ENCODE measurements at regions not wholly inside any gene's neighbourhood (a gene's known extent, or its start where the extent isn't known, plus 50 kb on each side); places are given as distances from the start of the nearest gene placed in this dataset.
A peak's percentile ranks its signal among the peaks of the same experiment; 100 is the strongest.
"Not testable (repeated sequence)": the region's sequence is repeated elsewhere in the genome, so short reads cannot be mapped to it uniquely, and the experiment has no call there.

- Mint-ChIP-seq H3K27me3 (ENCODE audit: low read depth) (peaks cover 7% of the 10 kb centered on the region), H3K27ac (no peak overlapping the region), H3K9me3 (no peaks in the 10 kb centered on the region), H3K4me3 (ENCODE audit: low read depth) (no peak overlapping the region), H3K4me1 (ENCODE audit: low read depth) (no peaks in the 10 kb centered on the region), H3K36me3 (ENCODE audit: low read depth) (no peaks in the 10 kb centered on the region)
- no peak for DNase-seq (ENCODE audit: low spot score)
- intact Hi-C loops (cut with micrococcal nuclease) = no loop called here
Observed at GRCh38 chr7:65453341-65454030, 79.8 kb downstream of the ZNF92 start.

- Mint-ChIP-seq H3K4me3 (ENCODE audit: low read depth) (no peak overlapping the region), H3K9me3 (no peaks in the 10 kb centered on the region), H3K36me3 (ENCODE audit: low read depth) (no peaks in the 10 kb centered on the region), H3K4me1 (ENCODE audit: low read depth) (no peaks in the 10 kb centered on the region), H3K27me3 (ENCODE audit: low read depth) (peaks cover 7% of the 10 kb centered on the region), H3K27ac (no peak overlapping the region)
- intact Hi-C loops (cut with micrococcal nuclease) = no loop called here
- no peak for DNase-seq (ENCODE audit: low spot score)
Observed at GRCh38 chr7:65454469-65454868, 80.8 kb downstream of the ZNF92 start.

GRCh38 chr7:65455050-65455449 lies 81.4 kb downstream of the ZNF92 start:
- H3K4me1 Mint-ChIP-seq (ENCODE audit: low read depth); DNase-seq (ENCODE audit: low spot score); H3K27ac Mint-ChIP-seq; H3K9me3 Mint-ChIP-seq; H3K36me3 Mint-ChIP-seq (ENCODE audit: low read depth); H3K4me3 Mint-ChIP-seq (ENCODE audit: low read depth); intact Hi-C loops (cut with micrococcal nuclease); H3K27me3 Mint-ChIP-seq (ENCODE audit: low read depth): not testable (repeated sequence)

- peaks cover 7% of the 10 kb centered on the region for H3K27me3 Mint-ChIP-seq (ENCODE audit: low read depth)
- no peak overlapping the region for H3K27ac Mint-ChIP-seq
- DNase-seq (ENCODE audit: low spot score) = no peak
- no peaks in the 10 kb centered on the region for H3K4me1 Mint-ChIP-seq (ENCODE audit: low read depth)
- intact Hi-C loops (cut with micrococcal nuclease) = no loop called here
- H3K9me3 Mint-ChIP-seq = no peaks in the 10 kb centered on the region
- no peak overlapping the region for H3K4me3 Mint-ChIP-seq (ENCODE audit: low read depth)
- no peaks in the 10 kb centered on the region for H3K36me3 Mint-ChIP-seq (ENCODE audit: low read depth)
Observed at GRCh38 chr7:65457705-65458104, 84.0 kb downstream of the ZNF92 start.

GRCh38 chr7:65459438-65459837 lies 85.8 kb downstream of the ZNF92 start:
- Mint-ChIP-seq H3K4me1 (ENCODE audit: low read depth) (no peaks in the 10 kb centered on the region), H3K4me3 (ENCODE audit: low read depth) (no peak overlapping the region), H3K27me3 (ENCODE audit: low read depth) (peaks cover 3% of the 10 kb centered on the region), H3K9me3 (no peaks in the 10 kb centered on the region), H3K27ac (no peak overlapping the region), H3K36me3 (ENCODE audit: low read depth) (no peaks in the 10 kb centered on the region)
- no peak for DNase-seq (ENCODE audit: low spot score)
- intact Hi-C loops (cut with micrococcal nuclease) = no loop called here

GRCh38 chr7:65462148-65462716 lies 88.6 kb downstream of the ZNF92 start:
- Mint-ChIP-seq H3K9me3 (peaks cover 3% of the 10 kb centered on the region), H3K4me3 (ENCODE audit: low read depth) (no peak overlapping the region), H3K36me3 (ENCODE audit: low read depth) (no peaks in the 10 kb centered on the region), H3K4me1 (ENCODE audit: low read depth) (no peaks in the 10 kb centered on the region), H3K27me3 (ENCODE audit: low read depth) (peaks cover 2% of the 10 kb centered on the region), H3K27ac (no peak overlapping the region)
- intact Hi-C loops (cut with micrococcal nuclease) = no loop called here
- no peak for DNase-seq (ENCODE audit: low spot score)

GRCh38 chr7:65463184-65463583 lies 89.5 kb downstream of the ZNF92 start:
- intact Hi-C loops (cut with micrococcal nuclease) = no loop called here
- Mint-ChIP-seq H3K27ac (no peak overlapping the region), H3K36me3 (ENCODE audit: low read depth) (no peaks in the 10 kb centered on the region), H3K27me3 (ENCODE audit: low read depth) (no peaks in the 10 kb centered on the region), H3K4me3 (ENCODE audit: low read depth) (no peak overlapping the region), H3K9me3 (peaks cover 9% of the 10 kb centered on the region), H3K4me1 (ENCODE audit: low read depth) (no peaks in the 10 kb centered on the region)
- no peak for DNase-seq (ENCODE audit: low spot score)

GRCh38 chr7:65469919-65470558 lies 96.4 kb downstream of the ZNF92 start:
- H3K27ac Mint-ChIP-seq; DNase-seq (ENCODE audit: low spot score); H3K4me1 Mint-ChIP-seq (ENCODE audit: low read depth); intact Hi-C loops (cut with micrococcal nuclease); H3K36me3 Mint-ChIP-seq (ENCODE audit: low read depth); H3K4me3 Mint-ChIP-seq (ENCODE audit: low read depth); H3K27me3 Mint-ChIP-seq (ENCODE audit: low read depth): not testable (repeated sequence)
- H3K9me3 Mint-ChIP-seq = peaks cover 26% of the 10 kb centered on the region

GRCh38 chr7:65471587-65471986 lies 97.9 kb downstream of the ZNF92 start:
- Mint-ChIP-seq H3K27ac (no peak overlapping the region), H3K4me1 (ENCODE audit: low read depth) (peaks cover 23% of the 10 kb centered on the region), H3K4me3 (ENCODE audit: low read depth) (no peak overlapping the region), H3K27me3 (ENCODE audit: low read depth) (no peaks in the 10 kb centered on the region), H3K9me3 (peaks cover 30% of the 10 kb centered on the region), H3K36me3 (ENCODE audit: low read depth) (peaks cover 2% of the 10 kb centered on the region)
- no peak for DNase-seq (ENCODE audit: low spot score)
- intact Hi-C loops (cut with micrococcal nuclease) = no loop called here

GRCh38 chr7:65475040-65475726 lies 101.5 kb downstream of the ZNF92 start:
- H3K27ac Mint-ChIP-seq = no peak overlapping the region
- no peaks in the 10 kb centered on the region for H3K27me3 Mint-ChIP-seq (ENCODE audit: low read depth)
- intact Hi-C loops (cut with micrococcal nuclease) = no loop called here
- peaks cover 31% of the 10 kb centered on the region for H3K4me1 Mint-ChIP-seq (ENCODE audit: low read depth)
- H3K4me3 Mint-ChIP-seq (ENCODE audit: low read depth) = no peak overlapping the region
- DNase-seq (ENCODE audit: low spot score) = no peak
- peaks cover 17% of the 10 kb centered on the region for H3K36me3 Mint-ChIP-seq (ENCODE audit: low read depth)
- H3K9me3 Mint-ChIP-seq = peaks cover 42% of the 10 kb centered on the region

GRCh38 chr7:65475734-65476319 lies 102.2 kb downstream of the ZNF92 start:
- Mint-ChIP-seq H3K4me1 (ENCODE audit: low read depth) (peaks cover 31% of the 10 kb centered on the region), H3K27me3 (ENCODE audit: low read depth) (no peaks in the 10 kb centered on the region), H3K9me3 (peaks cover 45% of the 10 kb centered on the region), H3K36me3 (ENCODE audit: low read depth) (peaks cover 17% of the 10 kb centered on the region), H3K27ac (no peak overlapping the region), H3K4me3 (ENCODE audit: low read depth) (no peak overlapping the region)
- DNase-seq (ENCODE audit: low spot score) = peak; percentile 14
- intact Hi-C loops (cut with micrococcal nuclease) = no loop called here

GRCh38 chr7:65477326-65477725 lies 103.7 kb downstream of the ZNF92 start:
- peaks cover 17% of the 10 kb centered on the region for H3K36me3 Mint-ChIP-seq (ENCODE audit: low read depth)
- DNase-seq (ENCODE audit: low spot score) = no peak
- no peak overlapping the region for H3K27ac Mint-ChIP-seq
- no peak overlapping the region for H3K4me3 Mint-ChIP-seq (ENCODE audit: low read depth)
- intact Hi-C loops (cut with micrococcal nuclease) = no loop called here
- H3K9me3 Mint-ChIP-seq = peaks cover 55% of the 10 kb centered on the region
- H3K4me1 Mint-ChIP-seq (ENCODE audit: low read depth) = peaks cover 31% of the 10 kb centered on the region
- no peaks in the 10 kb centered on the region for H3K27me3 Mint-ChIP-seq (ENCODE audit: low read depth)
